ENCODE measurements at regions not wholly inside any gene's neighbourhood (a gene's known extent, or its start where the extent isn't known, plus 50 kb on each side); places are given as distances from the start of the nearest gene placed in this dataset.

DNA sequence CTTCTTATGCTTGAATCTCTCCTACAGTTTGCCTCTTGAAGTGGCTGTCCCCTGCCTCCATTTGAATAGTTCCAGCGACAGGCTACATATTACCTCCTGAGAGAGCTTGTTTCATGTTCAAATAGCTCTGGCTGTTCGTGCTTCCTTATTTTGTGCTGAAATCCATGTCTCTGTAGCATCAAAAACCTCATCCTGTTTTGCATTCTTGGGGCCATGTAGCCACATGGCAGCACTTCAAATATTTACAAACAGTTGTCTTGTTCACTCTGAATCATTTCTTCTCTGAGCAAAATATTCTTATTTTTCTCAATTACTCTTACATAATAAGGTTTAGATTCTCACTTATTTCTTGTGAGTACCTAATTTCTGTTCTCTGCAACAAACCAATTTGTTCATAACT lies 1243.1 kb upstream of the NXPH2 start:
- TF ChIP-seq, protein P1, sequence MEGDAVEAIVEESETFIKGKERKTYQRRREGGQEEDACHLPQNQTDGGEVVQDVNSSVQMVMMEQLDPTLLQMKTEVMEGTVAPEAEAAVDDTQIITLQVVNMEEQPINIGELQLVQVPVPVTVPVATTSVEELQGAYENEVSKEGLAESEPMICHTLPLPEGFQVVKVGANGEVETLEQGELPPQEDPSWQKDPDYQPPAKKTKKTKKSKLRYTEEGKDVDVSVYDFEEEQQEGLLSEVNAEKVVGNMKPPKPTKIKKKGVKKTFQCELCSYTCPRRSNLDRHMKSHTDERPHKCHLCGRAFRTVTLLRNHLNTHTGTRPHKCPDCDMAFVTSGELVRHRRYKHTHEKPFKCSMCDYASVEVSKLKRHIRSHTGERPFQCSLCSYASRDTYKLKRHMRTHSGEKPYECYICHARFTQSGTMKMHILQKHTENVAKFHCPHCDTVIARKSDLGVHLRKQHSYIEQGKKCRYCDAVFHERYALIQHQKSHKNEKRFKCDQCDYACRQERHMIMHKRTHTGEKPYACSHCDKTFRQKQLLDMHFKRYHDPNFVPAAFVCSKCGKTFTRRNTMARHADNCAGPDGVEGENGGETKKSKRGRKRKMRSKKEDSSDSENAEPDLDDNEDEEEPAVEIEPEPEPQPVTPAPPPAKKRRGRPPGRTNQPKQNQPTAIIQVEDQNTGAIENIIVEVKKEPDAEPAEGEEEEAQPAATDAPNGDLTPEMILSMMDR (conservative IDR thresholded peaks at IDR 0.05; ENCODE audit: low read depth, low read length), result no peak
- TF ChIP-seq EZH2 (IDR thresholded peaks at IDR 0.05; ENCODE audit: low read length, unreplicated experiment), result no peak
